Nucleus accumbens (tissue), 56 donors: ENCODE measurements at regions not wholly inside any gene's neighbourhood (a gene's known extent, or its start where the extent isn't known, plus 50 kb on each side); places are given as distances from the start of the nearest gene placed in this dataset.
"Not testable (repeated sequence)": the region's sequence is repeated elsewhere in the genome, so short reads cannot be mapped to it uniquely, and the experiment has no call there.

Experiments
- DNase-seq, 56 donors: peaks; one replicate each; lab custom pipeline; 2025; lab: John Stamatoyannopoulos, UW

GRCh38 chr13:69283301-69283700 lies 824.3 kb upstream of the ATXN8OS start:
- DNase-seq, result no peak

GRCh38 chr13:69280399-69280798 lies 827.2 kb upstream of the ATXN8OS start:
- no peak for DNase-seq

GRCh38 chr13:69279213-69279612 lies 828.4 kb upstream of the ATXN8OS start:
- DNase-seq, result no peak

GRCh38 chr13:69274231-69274630 lies 833.4 kb upstream of the ATXN8OS start:
- no peak for DNase-seq

GRCh38 chr13:69264362-69265334 lies 843.0 kb upstream of the ATXN8OS start:
- DNase-seq, result no peak

- no peak for DNase-seq
Measured at GRCh38 chr13:69243366-69243765, 864.3 kb upstream of the ATXN8OS start.

GRCh38 chr13:69234171-69234570 lies 873.5 kb upstream of the ATXN8OS start:
- no peak for DNase-seq

GRCh38 chr13:69226427-69226826 lies 881.2 kb upstream of the ATXN8OS start:
- DNase-seq, result no peak

- not testable (repeated sequence) for DNase-seq
Measured at GRCh38 chr13:69221633-69222498, 885.8 kb upstream of the ATXN8OS start.

GRCh38 chr13:69213396-69213795 lies 894.2 kb upstream of the ATXN8OS start:
- DNase-seq, result no peak

- no peak for DNase-seq
Measured at GRCh38 chr13:69204620-69205019, 903.0 kb upstream of the ATXN8OS start.

GRCh38 chr13:69202996-69203395 lies 904.6 kb upstream of the ATXN8OS start:
- DNase-seq, result no peak

- no peak for DNase-seq
Measured at GRCh38 chr13:69199664-69200063, 908.0 kb upstream of the ATXN8OS start.

GRCh38 chr13:69198706-69199105 lies 908.9 kb upstream of the ATXN8OS start:
- no peak for DNase-seq

- DNase-seq, result no peak
Measured at GRCh38 chr13:69194130-69194529, 913.5 kb upstream of the ATXN8OS start.

- no peak for DNase-seq
Measured at GRCh38 chr13:69180034-69180433, 927.6 kb upstream of the ATXN8OS start.

GRCh38 chr13:69178000-69178399 lies 929.6 kb upstream of the ATXN8OS start:
- no peak for DNase-seq

- no peak for DNase-seq
Measured at GRCh38 chr13:69168436-69168835, 939.2 kb upstream of the ATXN8OS start.

GRCh38 chr13:69155136-69155535 lies 952.5 kb upstream of the ATXN8OS start:
- DNase-seq, result no peak

- no peak for DNase-seq
Measured at GRCh38 chr13:69142101-69142500, 965.5 kb upstream of the ATXN8OS start.

GRCh38 chr13:69124996-69125395 lies 982.6 kb upstream of the ATXN8OS start:
- DNase-seq, result no peak
